KMS-11 (cell line): ENCODE measurements at regions not wholly inside any gene's neighbourhood (a gene's known extent, or its start where the extent isn't known, plus 50 kb on each side); places are given as distances from the start of the nearest gene placed in this dataset.

ENCODE experiments used
- H2AFZ ChIP-seq: fragments of 200-600 bp; sonication (generic); 2 replicates; pipeline ENCODE4 v1.6.1; 2016; ENCODE audit warnings: antibody characterized with exemption, mixed run types, low read depth
- H3K27ac ChIP-seq: fragments of 200-600 bp; sonication (generic); 2 replicates; pipeline ENCODE4 v1.6.1; 2016; ENCODE audit warnings: mild to moderate bottlenecking, mixed run types
- H3K27me3 ChIP-seq: fragments of 200-600 bp; sonication (generic); 2 replicates; pipeline ENCODE4 v1.6.1; 2017; ENCODE audit warnings: mild to moderate bottlenecking, low read depth, mixed run types, moderate library complexity; ENCODE audit not compliant: insufficient read depth
- H3K36me3 ChIP-seq: fragments of 200-600 bp; sonication (generic); 2 replicates; pipeline ENCODE4 v1.6.1; 2017; ENCODE audit warnings: mild to moderate bottlenecking, mixed run types; ENCODE audit not compliant: insufficient read depth
- H3K4me1 ChIP-seq: fragments of 200-600 bp; sonication (generic); 2 replicates; pipeline ENCODE4 v1.6.1; 2016; ENCODE audit warnings: mild to moderate bottlenecking, low read depth, mixed run types; ENCODE audit not compliant: poor library complexity, severe bottlenecking
- H3K4me2 ChIP-seq: fragments of 200-600 bp; sonication (generic); 2 replicates; pipeline ENCODE4 v1.7.0; 2016; ENCODE audit warnings: mild to moderate bottlenecking, mixed run types
- H3K4me3 ChIP-seq: fragments of 200-600 bp; sonication (generic); IDR thresholded peaks from 2 replicates; pipeline ENCODE4 v1.6.1; 2017; ENCODE audit warnings: low read depth, low read length, mixed read lengths; ENCODE audit not compliant: insufficient read depth
- H3K79me2 ChIP-seq: fragments of 200-600 bp; sonication (generic); 2 replicates; pipeline ENCODE4 v1.6.1; 2016; ENCODE audit warnings: low read depth, mixed run types; ENCODE audit not compliant: insufficient read depth
- H3K9ac ChIP-seq: fragments of 200-600 bp; sonication (generic); 2 replicates; pipeline ENCODE4 v1.6.1; 2016; ENCODE audit warnings: mild to moderate bottlenecking, mixed run types
- H4K20me1 ChIP-seq: fragments of 200-600 bp; sonication (generic); 2 replicates; pipeline ENCODE4 v1.6.1; 2016; ENCODE audit warnings: mild to moderate bottlenecking, mixed run types; ENCODE audit not compliant: insufficient read depth
- CTCF ChIP-seq: fragments of 200-600 bp; sonication (generic); conservative IDR thresholded peaks from 2 replicates; pipeline ENCODE4 v1.6.1; 2017; ENCODE audit warnings: low read depth, mild to moderate bottlenecking, antibody characterized with exemption, low read length, moderate library complexity, mixed read lengths

GRCh38 chr9:30676651-30677050, 1707.8 kb upstream of the ACO1 start:
- H3K27ac ChIP-seq = no peak overlapping the region
- no peak overlapping the region for H3K4me3 ChIP-seq
- H3K27me3 ChIP-seq = no peaks in the 10 kb centered on the region
- TF ChIP-seq CTCF = no peak
- no peaks in the 10 kb centered on the region for H3K79me2 ChIP-seq
- H3K4me2 ChIP-seq = no peak overlapping the region
- peaks cover 5% of the 10 kb centered on the region for H3K4me1 ChIP-seq
- no peaks in the 10 kb centered on the region for H3K36me3 ChIP-seq
- H4K20me1 ChIP-seq = no peaks in the 10 kb centered on the region
- H3K9ac ChIP-seq = no peak overlapping the region
- no peak overlapping the region for H2AFZ ChIP-seq

DNA sequence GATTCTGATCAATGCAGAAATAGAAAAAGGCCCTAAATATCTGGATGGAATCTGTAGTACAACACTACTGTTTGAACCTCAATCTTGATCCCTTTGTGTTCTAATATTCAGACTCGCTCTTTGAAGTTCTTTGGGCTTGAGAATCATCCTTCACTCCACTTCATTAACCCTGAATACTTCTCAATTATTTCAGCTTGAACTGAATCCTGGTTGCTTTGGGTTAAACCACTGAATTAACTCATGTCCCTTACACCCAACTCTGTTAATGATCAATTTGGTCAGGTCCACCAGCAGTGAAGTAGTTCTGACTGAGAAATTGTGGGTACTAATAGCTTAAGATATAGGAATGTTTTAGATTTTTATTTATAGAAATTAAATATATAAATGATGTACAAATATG, 1707.2 kb upstream of the ACO1 start:
- TF ChIP-seq CTCF = no peak
- H3K4me3 ChIP-seq = no peak overlapping the region
- H3K79me2 ChIP-seq = no peaks in the 10 kb centered on the region
- no peak overlapping the region for H3K27ac ChIP-seq
- no peaks in the 10 kb centered on the region for H3K36me3 ChIP-seq
- H2AFZ ChIP-seq = no peak overlapping the region
- H4K20me1 ChIP-seq = no peaks in the 10 kb centered on the region
- H3K27me3 ChIP-seq = no peaks in the 10 kb centered on the region
- no peak overlapping the region for H3K9ac ChIP-seq
- no peak overlapping the region for H3K4me2 ChIP-seq
- peaks cover 5% of the 10 kb centered on the region for H3K4me1 ChIP-seq

- H3K79me2 ChIP-seq = no peaks in the 10 kb centered on the region
- no peak overlapping the region for H3K4me2 ChIP-seq
- no peaks in the 10 kb centered on the region for H3K36me3 ChIP-seq
- no peak overlapping the region for H3K27ac ChIP-seq
- no peaks in the 10 kb centered on the region for H3K27me3 ChIP-seq
- no peak for TF ChIP-seq CTCF
- H4K20me1 ChIP-seq = no peaks in the 10 kb centered on the region
- H3K4me1 ChIP-seq = no peaks in the 10 kb centered on the region
- H3K9ac ChIP-seq = no peak overlapping the region
- H3K4me3 ChIP-seq = no peak overlapping the region
- no peak overlapping the region for H2AFZ ChIP-seq
These were observed 1695.6 kb upstream of the ACO1 start for GRCh38 chr9:30688801-30689200.

DNA sequence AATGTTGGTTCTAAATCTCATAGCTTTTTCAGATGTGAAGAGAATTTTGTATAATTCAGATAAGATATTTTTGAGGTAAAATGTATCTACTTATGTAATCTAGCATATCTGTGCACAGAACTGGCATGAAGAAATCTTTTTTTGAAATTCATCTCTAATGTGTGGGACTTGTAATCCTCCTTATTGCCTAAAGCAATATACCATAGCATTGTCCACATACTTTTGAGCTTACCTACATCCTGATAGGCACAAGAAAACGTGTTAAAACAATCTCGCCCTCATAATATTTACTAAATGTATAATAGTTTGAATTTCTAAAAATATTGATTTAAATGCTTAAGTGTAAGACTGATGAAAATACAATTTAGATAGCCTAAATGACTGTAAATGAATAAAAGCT, 1686.5 kb upstream of the ACO1 start:
- TF ChIP-seq CTCF = no peak
- H3K9ac ChIP-seq = no peak overlapping the region
- H3K27ac ChIP-seq = no peak overlapping the region

DNA sequence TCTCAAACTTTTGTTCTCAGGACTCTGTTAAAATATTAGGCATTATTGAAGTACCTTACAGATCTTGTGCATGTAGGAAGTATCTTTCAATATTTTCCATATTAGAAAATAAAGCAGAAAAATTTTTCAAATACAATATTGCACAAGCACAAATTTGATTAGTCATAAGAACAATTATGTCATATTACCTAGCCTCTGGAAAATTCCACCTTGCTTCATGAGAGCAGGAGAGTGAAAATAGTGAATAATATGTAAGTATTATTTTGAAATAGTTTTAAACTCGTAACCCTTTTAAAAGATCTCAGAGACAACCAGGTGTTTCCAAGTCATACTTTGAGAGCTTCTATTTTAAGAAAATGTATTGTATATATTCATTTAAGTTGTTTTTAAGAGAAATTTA, 1672.9 kb upstream of the ACO1 start:
- Histone ChIP-seq H3K4me1 (no peaks in the 10 kb centered on the region), H4K20me1 (no peaks in the 10 kb centered on the region), H3K27ac (no peak overlapping the region), H3K9ac (no peak overlapping the region), H3K4me3 (no peak overlapping the region), H3K4me2 (no peak overlapping the region), H2AFZ (no peak overlapping the region), H3K79me2 (no peaks in the 10 kb centered on the region), H3K36me3 (no peaks in the 10 kb centered on the region), H3K27me3 (no peaks in the 10 kb centered on the region)
- no peak for TF ChIP-seq CTCF

More for the DNA sequence above, 1686.5 kb upstream of the ACO1 start:
- Histone ChIP-seq H3K36me3 (no peaks in the 10 kb centered on the region), H3K4me2 (no peak overlapping the region), H3K4me3 (no peak overlapping the region), H2AFZ (no peak overlapping the region), H3K27me3 (no peaks in the 10 kb centered on the region), H4K20me1 (no peaks in the 10 kb centered on the region), H3K4me1 (no peaks in the 10 kb centered on the region), H3K79me2 (no peaks in the 10 kb centered on the region)
